ENCODE measurements at regions not wholly inside any gene's neighbourhood (a gene's known extent, or its start where the extent isn't known, plus 50 kb on each side); places are given as distances from the start of the nearest gene placed in this dataset.

DNA sequence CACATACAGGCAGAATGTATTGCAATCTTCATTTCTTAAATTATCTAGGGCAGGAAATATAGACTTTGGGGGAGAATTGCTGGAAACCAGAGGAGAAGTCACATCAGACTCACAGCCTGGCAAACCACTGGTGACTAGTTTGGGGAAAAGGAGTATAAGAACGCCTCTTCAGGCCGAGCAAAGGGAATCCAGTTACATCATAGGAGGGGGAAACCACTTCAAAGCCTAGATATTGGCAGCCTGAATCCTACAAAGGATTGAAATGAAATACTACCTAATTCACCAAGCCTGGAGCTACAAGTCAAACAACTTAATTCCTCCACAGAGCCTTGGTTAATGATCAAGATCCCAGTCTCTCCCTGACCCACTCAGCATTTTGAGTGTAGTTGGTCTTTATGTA lies 121.7 kb downstream of the SLC30A10 start:
- peak; percentile 37 for DNase-seq (ENCODE audit: low read depth)

DNA sequence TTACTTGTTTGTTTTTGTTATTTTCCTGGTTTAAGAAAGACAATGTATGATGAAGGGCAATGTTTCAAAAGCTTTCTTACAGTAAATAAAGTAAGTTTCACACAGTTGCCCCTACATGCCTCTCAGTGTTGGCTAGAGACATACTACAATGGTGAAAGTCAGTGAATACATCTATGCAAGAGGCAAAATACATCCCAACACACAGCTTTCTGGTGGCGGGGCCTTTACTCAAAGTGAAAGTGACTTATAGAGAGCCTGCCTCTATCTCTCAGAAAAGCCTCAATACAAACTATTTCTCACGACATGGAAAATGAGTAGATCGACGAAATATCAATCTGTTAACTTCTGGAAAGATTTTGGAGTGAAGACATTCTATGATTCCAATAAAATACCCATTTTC lies 122.3 kb downstream of the SLC30A10 start:
- no peak overlapping the region for H3K4me3 ChIP-seq (ENCODE audit: control insufficient read depth, low read depth, low read length)
- TF ChIP-seq, protein P1, sequence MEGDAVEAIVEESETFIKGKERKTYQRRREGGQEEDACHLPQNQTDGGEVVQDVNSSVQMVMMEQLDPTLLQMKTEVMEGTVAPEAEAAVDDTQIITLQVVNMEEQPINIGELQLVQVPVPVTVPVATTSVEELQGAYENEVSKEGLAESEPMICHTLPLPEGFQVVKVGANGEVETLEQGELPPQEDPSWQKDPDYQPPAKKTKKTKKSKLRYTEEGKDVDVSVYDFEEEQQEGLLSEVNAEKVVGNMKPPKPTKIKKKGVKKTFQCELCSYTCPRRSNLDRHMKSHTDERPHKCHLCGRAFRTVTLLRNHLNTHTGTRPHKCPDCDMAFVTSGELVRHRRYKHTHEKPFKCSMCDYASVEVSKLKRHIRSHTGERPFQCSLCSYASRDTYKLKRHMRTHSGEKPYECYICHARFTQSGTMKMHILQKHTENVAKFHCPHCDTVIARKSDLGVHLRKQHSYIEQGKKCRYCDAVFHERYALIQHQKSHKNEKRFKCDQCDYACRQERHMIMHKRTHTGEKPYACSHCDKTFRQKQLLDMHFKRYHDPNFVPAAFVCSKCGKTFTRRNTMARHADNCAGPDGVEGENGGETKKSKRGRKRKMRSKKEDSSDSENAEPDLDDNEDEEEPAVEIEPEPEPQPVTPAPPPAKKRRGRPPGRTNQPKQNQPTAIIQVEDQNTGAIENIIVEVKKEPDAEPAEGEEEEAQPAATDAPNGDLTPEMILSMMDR (conservative IDR thresholded peaks at IDR 0.05; ENCODE audit: control insufficient read depth, insufficient read depth, low read depth, low read length) = no peak
- DNase-seq (ENCODE audit: low read depth) = no peak

More for the DNA sequence above, 121.7 kb downstream of the SLC30A10 start:
- TF ChIP-seq, protein P1 (conservative IDR thresholded peaks at IDR 0.05; ENCODE audit: control insufficient read depth, insufficient read depth, low read depth, low read length) = no peak
- H3K4me3 ChIP-seq (ENCODE audit: control insufficient read depth, low read depth, low read length) = no peak overlapping the region

DNA sequence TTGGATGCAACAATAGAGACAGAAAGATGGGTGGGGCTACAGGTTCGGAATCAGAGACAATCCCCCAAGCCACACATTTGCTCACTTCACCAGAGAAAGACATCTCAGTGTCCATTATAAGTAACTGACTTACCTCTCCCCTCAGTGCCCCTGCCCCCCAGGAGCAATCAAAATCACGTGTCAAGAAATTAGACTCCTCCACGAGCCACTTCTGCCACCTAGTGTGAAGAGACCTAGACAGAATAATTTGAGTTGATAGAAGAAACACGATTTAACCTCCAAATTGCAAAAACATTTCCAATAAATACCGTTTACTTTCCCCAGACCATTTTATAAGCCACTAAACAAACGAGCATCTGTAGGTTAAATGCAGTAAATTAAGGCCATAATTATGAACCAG lies 123.2 kb downstream of the SLC30A10 start:
- no peak overlapping the region for H3K4me3 ChIP-seq (ENCODE audit: control insufficient read depth, low read depth, low read length)
- DNase-seq (ENCODE audit: low read depth) = no peak
- TF ChIP-seq, protein P1 (conservative IDR thresholded peaks at IDR 0.05; ENCODE audit: control insufficient read depth, insufficient read depth, low read depth, low read length) = peak; percentile 8

DNA sequence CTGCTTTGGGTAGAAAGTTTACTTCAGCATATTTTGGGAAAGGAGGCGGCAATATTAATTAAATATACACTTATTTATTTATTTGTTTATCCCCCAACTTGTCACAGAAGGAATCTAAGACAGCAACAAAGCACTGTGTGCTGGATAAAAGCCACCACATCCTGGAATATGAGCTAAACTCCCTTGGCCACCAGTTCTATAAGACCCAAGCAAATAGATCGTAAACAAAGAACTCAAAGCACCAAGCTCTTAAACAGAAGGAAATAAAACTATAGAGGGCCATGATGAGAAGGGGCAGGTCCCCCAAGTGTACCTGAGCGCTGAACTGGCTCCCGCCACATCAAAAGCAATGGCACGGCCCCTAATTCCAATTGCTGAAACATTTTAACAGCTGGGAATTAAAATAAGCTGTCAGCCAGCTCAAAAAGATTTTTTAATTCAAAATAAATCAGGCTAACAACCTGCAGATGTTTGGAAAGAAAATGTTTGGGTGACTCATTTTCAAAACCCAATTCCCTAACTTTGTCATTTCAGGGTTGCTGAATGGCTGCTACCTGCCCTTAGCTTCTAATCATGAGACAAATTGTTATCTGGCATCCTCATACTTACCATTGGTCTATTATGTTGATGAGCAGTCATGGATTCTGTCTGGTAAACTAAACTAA lies 127.1 kb downstream of the SLC30A10 start:
- TF ChIP-seq, protein P1 (conservative IDR thresholded peaks at IDR 0.05; ENCODE audit: control insufficient read depth, insufficient read depth, low read depth, low read length) = no peak
- no peak overlapping the region for H3K4me3 ChIP-seq (ENCODE audit: control insufficient read depth, low read depth, low read length)
- no peak for DNase-seq (ENCODE audit: low read depth)

DNA sequence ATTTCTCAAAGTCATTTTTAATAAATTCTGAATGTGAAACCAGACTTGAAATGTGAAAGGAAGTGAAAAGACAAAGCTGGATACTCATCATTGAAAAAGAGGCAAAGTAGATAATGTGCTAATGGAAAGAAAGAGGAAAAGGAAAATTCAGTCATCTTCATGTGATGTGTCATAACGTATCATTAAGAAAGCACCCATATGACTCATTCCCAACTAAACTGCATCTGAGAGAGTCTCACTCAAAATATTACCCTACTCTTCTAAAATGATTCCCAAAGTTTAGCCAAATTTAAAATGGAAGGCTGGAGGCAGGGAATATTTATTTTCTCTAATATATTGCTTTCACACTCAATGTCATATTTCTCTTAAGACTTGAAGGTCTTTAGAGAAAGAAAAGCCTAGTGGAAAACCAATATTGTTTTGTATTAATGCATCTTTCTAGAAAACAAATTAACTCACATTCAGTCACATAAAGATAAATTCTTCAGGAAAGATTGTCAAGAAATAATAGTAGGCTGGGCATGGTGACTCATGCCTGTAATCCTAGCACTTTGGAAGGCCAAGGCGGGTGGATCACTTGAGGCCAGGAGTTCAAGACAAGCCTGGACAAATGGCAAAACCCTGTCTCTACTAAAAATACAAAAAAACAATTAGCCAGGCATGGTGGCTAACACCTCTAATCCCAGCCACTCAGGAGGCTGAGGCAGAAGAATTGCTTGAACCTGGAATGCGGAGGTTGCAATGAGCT lies 129.9 kb downstream of the SLC30A10 start:
- H3K4me3 ChIP-seq (ENCODE audit: control insufficient read depth, low read depth, low read length) = no peak overlapping the region
- DNase-seq (ENCODE audit: low read depth) = peak; percentile 88
- TF ChIP-seq, protein P1 (conservative IDR thresholded peaks at IDR 0.05; ENCODE audit: control insufficient read depth, insufficient read depth, low read depth, low read length) = no peak

DNA sequence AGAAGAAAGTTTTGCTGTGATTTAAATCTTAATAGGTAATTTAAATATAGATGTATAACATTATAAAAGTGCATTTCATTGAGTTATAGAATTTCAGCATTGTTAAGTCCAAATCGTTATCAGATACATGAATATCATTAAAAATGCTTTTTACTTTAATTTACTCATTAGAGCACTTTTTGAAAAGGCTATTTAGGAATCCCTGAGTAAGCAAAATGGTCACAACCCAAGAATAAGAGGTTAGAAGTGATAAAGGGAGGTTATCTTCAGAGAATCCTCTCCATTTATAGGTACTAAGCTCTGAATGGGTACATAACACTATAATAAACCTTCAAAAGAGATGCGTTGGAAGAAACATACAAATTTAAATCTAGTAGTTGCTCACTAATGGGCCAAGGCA lies 130.7 kb downstream of the SLC30A10 start:
- TF ChIP-seq, protein P1 (conservative IDR thresholded peaks at IDR 0.05; ENCODE audit: control insufficient read depth, insufficient read depth, low read depth, low read length) = no peak
- no peak for DNase-seq (ENCODE audit: low read depth)
- no peak overlapping the region for H3K4me3 ChIP-seq (ENCODE audit: control insufficient read depth, low read depth, low read length)
